Ishikawa (cell line): ENCODE measurements at regions not wholly inside any gene's neighbourhood (a gene's known extent, or its start where the extent isn't known, plus 50 kb on each side); places are given as distances from the start of the nearest gene placed in this dataset.

ENCODE experiments used
- CEBPB ChIP-seq: IDR thresholded peaks from 2 replicates; pipeline ENCODE4 v1.6.1; 2012
- CREB1 ChIP-seq: IDR thresholded peaks from 2 replicates; pipeline ENCODE4 v1.6.1; 2012; ENCODE audit warnings: low read depth
- EGR1 ChIP-seq: IDR thresholded peaks from 2 replicates; pipeline ENCODE4 v1.6.1; 2012
- EP300 ChIP-seq: IDR thresholded peaks from 2 replicates; pipeline ENCODE4 v1.6.1; 2012; ENCODE audit warnings: borderline replicate concordance
- FOXM1 ChIP-seq: IDR thresholded peaks from 2 replicates; pipeline ENCODE4 v1.6.1; 2012; ENCODE audit warnings: low read depth, borderline replicate concordance
- MAX ChIP-seq: IDR thresholded peaks from 2 replicates; pipeline ENCODE4 v1.6.1; 2012
- NFIC ChIP-seq: IDR thresholded peaks from 2 replicates; pipeline ENCODE4 v1.6.1; 2012
- RAD21 ChIP-seq: IDR thresholded peaks from 2 replicates; pipeline ENCODE4 v1.6.1; 2012; ENCODE audit warnings: low read depth
- REST ChIP-seq: IDR thresholded peaks from 2 replicates; pipeline ENCODE4 v1.6.1; 2012; ENCODE audit warnings: low read depth, mild to moderate bottlenecking
- TAF1 ChIP-seq: IDR thresholded peaks from 2 replicates; pipeline ENCODE4 v1.6.1; 2012; ENCODE audit warnings: low read depth, mild to moderate bottlenecking
- TCF12 ChIP-seq: IDR thresholded peaks from 2 replicates; pipeline ENCODE4 v1.6.1; 2012; ENCODE audit warnings: low read depth
- TEAD4 ChIP-seq: IDR thresholded peaks from 2 replicates; pipeline ENCODE4 v1.6.1; 2012
- USF1 ChIP-seq: IDR thresholded peaks from 2 replicates; pipeline ENCODE4 v1.6.1; 2012
- YY1 ChIP-seq: IDR thresholded peaks from 2 replicates; pipeline ENCODE4 v1.6.1; 2012; ENCODE audit warnings: low read depth
- ZBTB7A ChIP-seq: IDR thresholded peaks from 2 replicates; pipeline ENCODE4 v1.6.1; 2012; ENCODE audit warnings: low read depth

GRCh38 chr2:142347751-142348150, 216.9 kb upstream of the LRP1B start:
- TF ChIP-seq CREB1 (no peak), RAD21 (no peak), MAX (no peak), TAF1 (no peak), TEAD4 (no peak), NFIC (no peak), FOXM1 (no peak), REST (no peak), USF1 (no peak), TCF12 (no peak), YY1 (no peak)

GRCh38 chr2:142339261-142339660, 208.4 kb upstream of the LRP1B start:
- no peak for TF ChIP-seq EP300
- no peak for TF ChIP-seq MAX
- no peak for TF ChIP-seq NFIC

- TF ChIP-seq EGR1: no peak
- TF ChIP-seq ZBTB7A: no peak
- TF ChIP-seq YY1: no peak
- TF ChIP-seq TCF12: no peak
- TF ChIP-seq USF1: no peak
- no peak for TF ChIP-seq MAX
- TF ChIP-seq NFIC: no peak
- TF ChIP-seq TAF1: no peak
- no peak for TF ChIP-seq CEBPB
Measured at GRCh38 chr2:142332196-142332595, 201.4 kb upstream of the LRP1B start.

- TF ChIP-seq EP300 (no peak), FOXM1 (no peak), TCF12 (no peak), ZBTB7A (no peak), TEAD4 (no peak), MAX (no peak), TAF1 (no peak), EGR1 (no peak), CREB1 (no peak), REST (no peak), YY1 (no peak), RAD21 (no peak), CEBPB (no peak)
Measured at GRCh38 chr2:142330458-142330857, 199.6 kb upstream of the LRP1B start.

- TF ChIP-seq EP300: no peak
- TF ChIP-seq TAF1: no peak
- TF ChIP-seq TEAD4: no peak
- no peak for TF ChIP-seq RAD21
- no peak for TF ChIP-seq USF1
- no peak for TF ChIP-seq REST
- TF ChIP-seq EGR1: no peak
- no peak for TF ChIP-seq TCF12
- TF ChIP-seq YY1: no peak
- no peak for TF ChIP-seq ZBTB7A
- TF ChIP-seq FOXM1: no peak
- TF ChIP-seq CREB1: no peak
- no peak for TF ChIP-seq NFIC
- no peak for TF ChIP-seq MAX
- no peak for TF ChIP-seq CEBPB
Measured at GRCh38 chr2:142325870-142326269, 195.1 kb upstream of the LRP1B start.
